LNCAP (cell line): ENCODE measurements at regions not wholly inside any gene's neighbourhood (a gene's known extent, or its start where the extent isn't known, plus 50 kb on each side); places are given as distances from the start of the nearest gene placed in this dataset.

Experiments used
- TF ChIP-seq, protein P1 (sequence below): fragments of 450-650 bp; IDR thresholded peaks from 2 replicates; pipeline ENCODE4 v1.5.1; 2017; ENCODE audit warnings: mild to moderate bottlenecking

DNA sequence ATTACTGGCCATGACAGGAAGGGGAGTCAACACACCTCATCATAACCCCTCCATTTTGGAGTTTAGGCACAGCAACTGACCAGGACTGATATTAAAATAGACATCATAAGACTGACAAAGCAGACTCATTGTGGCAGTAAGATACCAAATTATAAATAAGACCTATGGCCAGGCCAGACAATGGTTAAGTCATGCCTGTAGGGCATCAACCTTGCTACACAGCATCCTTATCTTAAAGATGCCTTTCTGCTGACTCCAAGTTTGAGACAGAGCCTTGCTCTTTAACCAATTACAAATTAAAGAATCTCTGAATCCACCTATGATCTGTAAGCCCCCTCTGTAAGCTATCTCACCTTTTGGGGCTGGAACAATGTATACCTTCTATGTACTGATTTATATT, 65.5 kb downstream of the VCX2 start:
- TF ChIP-seq, protein P1, sequence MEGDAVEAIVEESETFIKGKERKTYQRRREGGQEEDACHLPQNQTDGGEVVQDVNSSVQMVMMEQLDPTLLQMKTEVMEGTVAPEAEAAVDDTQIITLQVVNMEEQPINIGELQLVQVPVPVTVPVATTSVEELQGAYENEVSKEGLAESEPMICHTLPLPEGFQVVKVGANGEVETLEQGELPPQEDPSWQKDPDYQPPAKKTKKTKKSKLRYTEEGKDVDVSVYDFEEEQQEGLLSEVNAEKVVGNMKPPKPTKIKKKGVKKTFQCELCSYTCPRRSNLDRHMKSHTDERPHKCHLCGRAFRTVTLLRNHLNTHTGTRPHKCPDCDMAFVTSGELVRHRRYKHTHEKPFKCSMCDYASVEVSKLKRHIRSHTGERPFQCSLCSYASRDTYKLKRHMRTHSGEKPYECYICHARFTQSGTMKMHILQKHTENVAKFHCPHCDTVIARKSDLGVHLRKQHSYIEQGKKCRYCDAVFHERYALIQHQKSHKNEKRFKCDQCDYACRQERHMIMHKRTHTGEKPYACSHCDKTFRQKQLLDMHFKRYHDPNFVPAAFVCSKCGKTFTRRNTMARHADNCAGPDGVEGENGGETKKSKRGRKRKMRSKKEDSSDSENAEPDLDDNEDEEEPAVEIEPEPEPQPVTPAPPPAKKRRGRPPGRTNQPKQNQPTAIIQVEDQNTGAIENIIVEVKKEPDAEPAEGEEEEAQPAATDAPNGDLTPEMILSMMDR: no peak

DNA sequence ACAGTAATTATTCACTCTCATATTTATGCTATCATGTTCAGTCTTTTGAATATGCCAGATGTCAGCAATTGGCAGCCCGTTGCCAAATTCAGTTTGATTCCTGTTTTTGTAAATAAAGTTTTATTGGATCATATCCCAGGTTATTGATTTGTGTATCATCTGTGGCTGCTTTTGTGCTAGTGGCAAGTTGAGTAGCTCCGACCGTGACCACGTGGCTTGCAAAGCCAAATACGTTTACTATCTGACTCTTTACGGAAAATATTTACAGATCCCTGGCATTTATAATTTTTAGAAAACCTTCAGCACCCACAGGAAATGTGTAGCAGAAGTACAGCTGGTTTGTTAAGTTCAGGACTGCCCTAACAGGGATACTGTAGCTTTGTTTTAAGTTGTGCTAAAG, 67.4 kb downstream of the VCX2 start:
- TF ChIP-seq, protein P1: no peak

DNA sequence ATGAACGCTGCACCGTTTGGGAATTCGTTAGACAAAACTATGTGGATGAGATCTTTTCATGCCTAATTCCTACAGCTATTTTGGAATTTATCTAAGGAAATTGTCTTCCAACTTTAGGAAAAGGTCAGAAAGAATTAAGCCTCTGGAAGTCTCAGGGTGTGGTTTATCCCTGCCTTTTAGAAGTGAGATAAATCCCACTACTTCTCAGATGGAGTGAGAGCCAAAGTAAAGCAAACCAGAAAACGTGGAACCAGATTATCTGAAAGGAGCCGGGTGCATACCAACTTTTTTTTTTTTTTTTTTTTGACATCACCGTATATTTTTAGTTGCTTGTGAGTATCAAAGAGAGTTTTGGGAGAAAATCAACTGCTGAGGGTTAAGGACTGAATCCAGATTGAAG, 79.6 kb downstream of the VCX2 start:
- TF ChIP-seq, protein P1: no peak

DNA sequence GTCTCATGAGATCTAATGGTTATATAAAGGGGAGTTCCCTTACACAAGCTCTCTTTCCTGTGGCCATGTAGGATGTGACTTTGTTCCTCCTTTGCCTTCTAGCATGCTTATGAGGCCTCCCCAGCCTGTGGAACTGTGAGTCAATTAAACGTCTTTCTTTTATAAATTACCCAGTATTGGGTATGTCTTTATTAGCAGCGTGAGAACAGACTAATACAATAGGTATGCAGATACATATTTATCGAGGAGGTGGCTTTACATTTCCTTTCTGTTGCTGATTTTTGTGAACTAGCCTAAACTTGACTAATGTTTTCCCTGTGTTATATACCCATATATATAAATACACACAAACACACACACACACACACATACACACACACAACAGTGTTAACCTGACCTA, 80.2 kb downstream of the VCX2 start:
- TF ChIP-seq, protein P1: no peak

DNA sequence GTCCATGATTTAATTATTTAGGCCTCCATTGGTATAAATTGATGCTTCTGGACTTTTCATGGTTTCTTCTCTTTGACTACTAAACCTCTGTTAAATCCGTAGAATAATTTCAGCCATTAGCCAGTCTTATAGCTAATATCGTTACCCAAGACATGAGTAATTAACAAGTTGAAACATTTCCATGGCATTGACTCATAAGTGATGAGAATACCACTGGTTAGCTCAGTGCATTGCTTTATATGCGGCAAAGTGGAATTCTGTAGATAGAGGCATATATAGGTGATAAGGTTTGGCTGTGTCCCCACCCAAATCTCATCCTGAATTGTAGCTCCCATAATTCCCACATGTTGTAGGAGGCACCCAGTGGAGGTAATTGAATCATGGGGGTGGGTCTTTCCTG, 80.6 kb downstream of the VCX2 start:
- TF ChIP-seq, protein P1: no peak

DNA sequence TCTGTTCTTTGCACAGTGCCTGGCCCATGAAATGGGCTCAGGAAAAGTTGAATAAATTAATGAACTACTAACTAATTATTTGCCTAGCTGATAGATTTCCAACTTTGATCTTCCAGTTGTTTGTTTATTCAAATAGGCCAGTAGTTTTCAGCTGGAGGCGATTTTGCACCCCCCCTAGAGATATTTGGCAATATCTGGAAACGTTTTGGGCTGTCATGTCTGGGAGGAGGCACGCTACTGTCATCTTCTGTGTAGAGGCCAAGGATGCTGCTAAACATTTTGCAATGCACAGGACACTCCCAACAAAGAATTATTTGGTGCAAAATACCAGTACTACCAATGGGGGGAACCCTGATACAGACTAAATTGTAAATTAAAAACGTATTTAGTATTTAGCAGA, 81.9 kb downstream of the VCX2 start:
- TF ChIP-seq, protein P1: no peak

DNA sequence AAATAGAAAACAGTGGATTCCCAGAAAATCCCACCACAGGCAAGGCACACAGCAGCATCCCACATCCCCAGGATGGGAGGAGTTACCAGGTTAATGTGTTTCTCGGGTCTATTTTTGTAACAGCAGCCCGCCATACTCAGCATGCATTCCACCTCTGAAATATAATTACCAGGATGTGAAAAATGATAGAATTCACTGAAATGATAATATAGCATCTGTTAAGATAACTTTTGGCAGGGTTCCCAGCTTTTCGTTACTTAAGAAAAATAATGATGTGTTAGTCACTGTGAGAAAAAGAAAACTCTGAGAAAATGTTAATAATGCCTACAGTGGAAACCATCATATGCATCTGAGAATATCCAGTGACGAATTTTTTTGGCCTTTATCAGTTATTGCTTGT, 87.1 kb downstream of the VCX2 start:
- TF ChIP-seq, protein P1: no peak

DNA sequence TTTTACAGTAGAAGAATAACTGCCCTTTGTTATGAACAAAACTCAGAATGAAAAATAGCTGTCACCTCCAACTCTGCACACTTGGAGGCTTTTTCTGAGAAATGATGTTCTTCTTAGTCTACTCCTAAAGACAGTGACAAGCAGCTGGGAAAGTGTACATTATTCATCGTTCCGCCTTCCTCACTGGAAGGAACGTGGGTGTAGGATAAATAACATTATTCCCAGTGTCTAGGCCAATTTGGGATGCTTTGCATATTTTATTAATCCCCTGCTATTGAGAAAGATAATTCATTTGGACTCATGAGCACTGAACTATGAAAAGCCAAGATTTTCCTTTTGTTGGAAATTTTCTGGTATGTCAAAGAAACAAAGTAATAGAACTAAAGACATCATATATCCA, 87.8 kb downstream of the VCX2 start:
- TF ChIP-seq, protein P1: no peak
